ENCODE measurements at regions not wholly inside any gene's neighbourhood (a gene's known extent, or its start where the extent isn't known, plus 50 kb on each side); places are given as distances from the start of the nearest gene placed in this dataset.

DNA sequence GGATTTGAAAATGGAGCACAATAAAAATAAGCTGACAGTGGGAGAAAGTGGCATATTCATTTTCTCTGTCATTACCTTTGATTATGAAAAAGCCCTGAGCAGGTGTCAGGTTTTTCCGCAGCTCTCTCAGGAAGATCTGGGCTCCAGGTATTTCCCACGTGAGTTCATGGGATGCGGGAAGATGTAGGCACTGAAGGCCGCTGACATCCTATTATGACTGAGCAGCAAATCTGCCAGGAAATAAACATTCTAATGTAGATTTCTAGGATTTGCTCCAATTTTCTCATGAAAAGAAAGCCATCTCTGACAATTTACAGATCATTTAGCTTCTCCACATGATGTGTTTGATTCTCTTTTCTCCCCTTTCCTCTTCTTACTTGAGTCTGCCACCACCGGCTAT is 160.7 kb downstream of the KIT start:
- no peaks in the 10 kb centered on the region for H3K27me3 Mint-ChIP-seq
- ChIA-PET CTCF (no interaction called here), POLR2A (no interaction called here)
- H3K4me1 Mint-ChIP-seq, result no peaks in the 10 kb centered on the region
- no peak for DNase-seq
- H3K27ac Mint-ChIP-seq, result no peak overlapping the region
- no peaks in the 10 kb centered on the region for H3K36me3 Mint-ChIP-seq (ENCODE audit: low read depth)
- no peaks in the 10 kb centered on the region for H3K9me3 Mint-ChIP-seq
- no peak overlapping the region for H3K4me3 Mint-ChIP-seq

DNA sequence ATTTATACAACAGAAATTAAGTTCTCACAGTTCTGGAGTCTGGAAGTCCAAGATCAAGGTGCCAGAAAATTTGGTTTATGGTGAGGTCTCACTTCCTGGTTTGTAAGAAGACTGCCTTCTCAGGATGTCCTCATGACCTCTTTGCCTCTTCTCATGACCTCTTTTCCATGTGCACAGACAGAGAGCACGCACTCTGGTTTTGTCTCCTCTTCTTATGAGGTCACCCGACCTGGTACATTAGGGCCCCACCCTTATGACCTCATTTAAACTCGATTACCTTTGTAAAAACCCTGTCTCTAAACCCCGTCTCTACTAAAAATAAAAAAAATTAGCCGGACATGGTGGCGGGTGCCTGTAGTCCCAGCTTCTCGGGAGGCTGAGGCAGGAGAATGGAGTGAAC is 155.9 kb downstream of the KIT start:
- no peak for DNase-seq
- Mint-ChIP-seq H3K36me3 (ENCODE audit: low read depth) (no peaks in the 10 kb centered on the region), H3K4me1 (no peaks in the 10 kb centered on the region), H3K27ac (no peak overlapping the region), H3K27me3 (no peaks in the 10 kb centered on the region), H3K9me3 (peaks cover 8% of the 10 kb centered on the region), H3K4me3 (no peak overlapping the region)
- ChIA-PET CTCF (interaction anchor here (0.6 kb wide), 1 partner anchor 40 kb away, joined by 3 read pairs; no protein-coding TSS in a partner anchor), POLR2A (no interaction called here)

DNA sequence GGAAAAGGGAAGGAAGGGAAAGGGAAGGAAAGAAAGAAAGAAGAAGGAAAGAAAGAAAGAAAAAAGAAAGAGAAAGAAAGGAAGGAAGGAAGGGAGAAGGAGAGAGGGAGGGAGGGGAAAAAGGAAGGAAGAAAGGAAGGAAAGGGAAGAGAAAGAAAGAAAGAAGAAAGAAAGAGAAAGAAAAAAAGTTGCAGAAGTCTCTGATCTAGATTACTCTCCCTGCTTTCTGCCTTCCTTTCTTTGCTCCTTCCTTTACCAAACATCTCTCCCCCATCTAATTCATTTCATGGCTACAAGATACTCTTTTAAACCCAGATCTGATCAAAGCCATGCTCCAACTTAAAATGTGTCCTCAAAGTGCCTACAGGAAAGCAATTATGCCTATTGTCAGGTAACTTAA is 148.6 kb downstream of the KIT start:
- Mint-ChIP-seq H3K4me1 (no peaks in the 10 kb centered on the region), H3K36me3 (ENCODE audit: low read depth) (no peaks in the 10 kb centered on the region), H3K4me3 (no peak overlapping the region), H3K27ac (no peak overlapping the region), H3K9me3 (peaks cover 13% of the 10 kb centered on the region), H3K27me3 (peaks cover 1% of the 10 kb centered on the region)
- ChIA-PET POLR2A (no interaction called here), CTCF (no interaction called here)
- no peak for DNase-seq

DNA sequence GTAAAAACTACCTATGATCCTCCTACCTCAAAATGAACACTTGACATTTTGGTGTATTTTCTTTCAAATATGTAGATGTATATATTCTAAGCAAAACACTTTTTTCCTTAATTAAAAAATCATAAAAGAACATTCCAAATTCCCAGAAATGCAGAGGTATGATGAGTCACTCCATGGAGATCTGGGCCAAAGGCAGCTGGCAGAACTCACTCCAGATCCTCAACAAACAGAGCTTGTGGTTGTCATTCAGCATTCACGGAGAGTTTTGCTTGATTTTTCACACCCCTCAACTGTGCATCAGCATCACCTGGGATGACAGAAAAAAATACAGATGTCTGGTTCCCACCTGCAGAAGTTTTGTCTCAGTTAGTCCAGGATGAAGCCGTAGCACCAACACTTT is 144.6 kb downstream of the KIT start:
- Mint-ChIP-seq H3K4me1 (no peaks in the 10 kb centered on the region), H3K9me3 (peaks cover 10% of the 10 kb centered on the region), H3K27me3 (peaks cover 1% of the 10 kb centered on the region), H3K36me3 (ENCODE audit: low read depth) (no peaks in the 10 kb centered on the region), H3K27ac (no peak overlapping the region), H3K4me3 (no peak overlapping the region)
- DNase-seq, result no peak
- CTCF ChIA-PET, result no interaction called here
- POLR2A ChIA-PET, result no interaction called here

DNA sequence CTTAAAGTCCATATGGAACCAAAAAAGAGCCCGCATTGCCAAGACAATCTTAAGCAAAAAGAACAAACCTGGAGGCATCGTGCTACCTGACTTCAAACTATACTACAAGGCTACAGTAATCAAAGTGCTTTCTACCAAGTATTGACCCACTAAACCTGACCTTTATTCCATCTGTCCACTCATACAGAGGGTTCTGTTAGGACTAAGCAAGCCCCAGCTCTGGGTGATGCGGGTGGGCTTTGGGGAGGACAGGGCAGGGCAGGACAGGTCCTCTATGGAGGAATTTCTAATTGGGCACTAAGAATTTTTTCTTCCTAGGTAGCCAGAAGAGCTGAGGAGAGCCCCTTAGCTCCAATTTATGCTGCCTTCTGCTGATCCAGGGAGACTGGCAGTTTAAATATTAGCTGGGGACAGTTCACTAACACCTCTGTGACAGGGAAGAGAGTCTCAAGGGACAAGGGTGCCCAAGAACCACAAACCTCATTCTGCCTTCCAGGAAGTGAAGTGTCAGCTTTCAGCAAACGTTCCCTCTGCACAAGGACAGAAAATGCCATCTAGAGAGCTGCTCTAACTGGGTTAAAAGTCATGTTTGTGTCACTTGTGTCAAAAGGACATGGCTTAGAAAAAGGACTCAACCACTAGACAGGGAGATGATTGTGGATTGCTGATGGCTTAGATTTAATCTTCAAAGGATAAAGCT is 143.2 kb downstream of the KIT start:
- ChIA-PET POLR2A (no interaction called here), CTCF (interaction anchor here (0.5 to 0.8 kb wide), 2 partner anchors 103 to 193 kb away, joined by 3 to 4 read pairs; no protein-coding TSS in a partner anchor)
- Mint-ChIP-seq H3K9me3 (peaks cover 4% of the 10 kb centered on the region), H3K4me1 (no peaks in the 10 kb centered on the region), H3K4me3 (no peak overlapping the region), H3K27me3 (peaks cover 1% of the 10 kb centered on the region), H3K36me3 (ENCODE audit: low read depth) (no peaks in the 10 kb centered on the region), H3K27ac (no peak overlapping the region)
- no peak for DNase-seq

DNA sequence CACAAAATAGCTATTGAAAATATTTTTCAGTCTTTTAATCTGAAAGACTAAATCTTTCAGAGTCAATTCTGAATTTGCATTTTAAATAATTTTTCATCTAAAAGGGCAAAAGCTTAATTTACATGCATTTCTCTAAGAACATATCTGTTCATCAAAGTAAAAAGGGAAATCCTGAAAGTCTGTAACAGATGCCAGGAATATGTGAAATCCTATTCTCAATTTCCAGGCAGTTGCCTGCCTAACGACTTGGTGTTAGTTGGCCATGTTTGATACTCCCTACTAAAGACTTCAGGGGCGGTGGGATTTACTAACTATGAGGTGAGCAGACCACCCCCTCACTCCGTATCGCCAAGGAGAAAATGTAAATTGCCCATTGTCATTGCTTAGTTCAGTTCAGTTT is 136.8 kb downstream of the KIT start:
- CTCF ChIA-PET, result no interaction called here
- no peaks in the 10 kb centered on the region for H3K27me3 Mint-ChIP-seq
- no peak overlapping the region for H3K4me3 Mint-ChIP-seq
- no peaks in the 10 kb centered on the region for H3K4me1 Mint-ChIP-seq
- H3K36me3 Mint-ChIP-seq (ENCODE audit: low read depth), result no peaks in the 10 kb centered on the region
- H3K9me3 Mint-ChIP-seq, result no peaks in the 10 kb centered on the region
- no peak for DNase-seq
- no peak overlapping the region for H3K27ac Mint-ChIP-seq
- POLR2A ChIA-PET, result no interaction called here

DNA sequence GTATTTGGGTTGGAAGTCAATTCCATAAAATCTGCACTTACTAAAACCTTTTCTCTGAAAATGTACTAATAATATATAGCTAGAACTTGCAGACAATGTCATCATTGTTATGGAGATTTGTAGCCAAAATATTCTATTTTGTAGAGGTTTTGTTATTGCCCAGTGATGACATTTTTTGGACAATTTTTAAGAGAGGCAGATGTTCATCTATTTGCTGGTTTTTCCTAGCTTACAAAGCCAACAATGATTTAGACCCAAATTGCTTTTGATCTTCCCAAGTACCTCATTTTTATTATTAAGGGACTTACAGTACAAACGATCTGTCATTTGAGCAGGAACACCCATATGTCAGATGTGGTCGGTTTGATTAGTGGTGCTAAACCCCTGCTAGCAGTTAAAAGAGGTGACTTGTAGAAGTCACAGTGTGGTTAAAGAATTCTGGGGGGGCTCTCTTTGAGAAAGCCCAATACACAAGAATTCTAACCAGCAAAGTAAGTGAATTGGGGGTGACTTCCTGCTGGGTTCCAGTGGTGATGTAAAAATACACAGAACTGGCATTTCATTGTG is 136.2 kb downstream of the KIT start:
- Mint-ChIP-seq H3K4me3 (no peak overlapping the region), H3K4me1 (no peaks in the 10 kb centered on the region), H3K9me3 (no peaks in the 10 kb centered on the region), H3K27me3 (no peaks in the 10 kb centered on the region), H3K27ac (no peak overlapping the region), H3K36me3 (ENCODE audit: low read depth) (no peaks in the 10 kb centered on the region)
- DNase-seq, result no peak
- ChIA-PET CTCF (interaction anchor here (0.6 kb wide), 1 partner anchor 714 kb away, joined by 4 read pairs; no protein-coding TSS in a partner anchor), POLR2A (no interaction called here)

Measured in activated CD4-positive, alpha-beta T cell treated with anti-CD3 and anti-CD28 coated beads, Interleukin-2, amount 10 ng/mL, durations not matched to agents 7 days and 5 days (primary cell).